Astrocyte (in vitro differentiated cells and primary cell): ENCODE measurements at regions not wholly inside any gene's neighbourhood (a gene's known extent, or its start where the extent isn't known, plus 50 kb on each side); places are given as distances from the start of the nearest gene placed in this dataset.

ENCODE experiments used
- DNase-seq: peaks from one replicate; pipeline ENCODE4 v3.0.0-alpha.2; 2010; ENCODE audit warnings: low read depth
- FAIRE-seq: peaks from 2 replicates; lab custom pipeline; 2011; peaks lifted over from hg19 to GRCh38; lab: Jason Lieb, UNC
- H2AFZ ChIP-seq: 2 replicates; pipeline ENCODE4 v1.6.0; 2012; ENCODE audit warnings: low read depth, low read length, inconsistent platforms
- H3K27ac ChIP-seq: 2 replicates; pipeline ENCODE4 v1.5.1; 2011; ENCODE audit warnings: low read depth, low read length, inconsistent platforms
- H3K27me3 ChIP-seq: 2 replicates; pipeline ENCODE4 v1.6.0; 2011; ENCODE audit warnings: low read length, inconsistent platforms; ENCODE audit not compliant: insufficient read depth
- H3K36me3 ChIP-seq: 2 replicates; pipeline ENCODE4 v1.5.1; 2011; ENCODE audit warnings: low read length, inconsistent platforms; ENCODE audit not compliant: insufficient read depth
- H3K4me1 ChIP-seq: 2 replicates; pipeline ENCODE4 v1.5.1; 2011; ENCODE audit warnings: low read length, inconsistent platforms; ENCODE audit not compliant: insufficient read depth
- H3K4me2 ChIP-seq: 2 replicates; pipeline ENCODE4 v1.6.0; 2012; ENCODE audit warnings: low read length, inconsistent platforms
- H3K4me3 ChIP-seq: 2 replicates; pipeline ENCODE4 v1.5.1; 2011; ENCODE audit warnings: low read depth, mild to moderate bottlenecking, low read length, inconsistent platforms; ENCODE audit not compliant: insufficient read depth
- H3K79me2 ChIP-seq: 2 replicates; pipeline ENCODE4 v1.6.0; 2012; ENCODE audit warnings: mild to moderate bottlenecking, low read length, inconsistent platforms; ENCODE audit not compliant: insufficient read depth
- H3K9ac ChIP-seq: 2 replicates; pipeline ENCODE4 v1.6.0; 2012; ENCODE audit warnings: mild to moderate bottlenecking, low read length, inconsistent platforms
- H3K9me3 ChIP-seq: 2 replicates; pipeline ENCODE4 v1.5.1; 2012; ENCODE audit warnings: low read depth, mild to moderate bottlenecking, low read length, inconsistent platforms; ENCODE audit not compliant: insufficient read depth
- H4K20me1 ChIP-seq: 2 replicates; pipeline ENCODE4 v1.6.0; 2012; ENCODE audit warnings: low read length, inconsistent platforms; ENCODE audit not compliant: insufficient read depth
- H3K27ac Mint-ChIP-seq: one replicate; pipeline ENCODE4 v1.8.0; 2021; ENCODE audit warnings: mild to moderate bottlenecking, mixed read lengths; ENCODE audit not compliant: unreplicated experiment
- H3K27me3 Mint-ChIP-seq: one replicate; pipeline ENCODE4 v1.8.0; 2021; ENCODE audit warnings: low read depth, mixed read lengths; ENCODE audit not compliant: unreplicated experiment
- H3K36me3 Mint-ChIP-seq: one replicate; pipeline ENCODE4 v1.8.0; 2021; ENCODE audit warnings: low read depth, mixed read lengths; ENCODE audit not compliant: unreplicated experiment
- H3K4me1 Mint-ChIP-seq: one replicate; pipeline ENCODE4 v1.8.0; 2021; ENCODE audit warnings: low read depth, mixed read lengths; ENCODE audit not compliant: unreplicated experiment
- H3K4me3 Mint-ChIP-seq: one replicate; pipeline ENCODE4 v1.8.0; 2021; ENCODE audit warnings: mild to moderate bottlenecking, moderate library complexity, mixed read lengths; ENCODE audit not compliant: unreplicated experiment
- H3K9me3 Mint-ChIP-seq: one replicate; pipeline ENCODE4 v1.8.0; 2021; ENCODE audit warnings: mild to moderate bottlenecking, mixed read lengths; ENCODE audit not compliant: unreplicated experiment
- CTCF ChIP-seq: IDR thresholded peaks from 2 replicates; pipeline ENCODE4 v1.5.1; 2011; ENCODE audit warnings: low read depth, mild to moderate bottlenecking, inconsistent platforms, low read length, moderate library complexity; ENCODE audit not compliant: insufficient read depth
- EZH2 ChIP-seq: IDR thresholded peaks from 2 replicates; pipeline ENCODE4 v1.6.1; 2012; ENCODE audit warnings: mild to moderate bottlenecking, low read length, inconsistent platforms; ENCODE audit not compliant: insufficient read depth

- Histone ChIP-seq H3K9ac (no peak overlapping the region), H3K4me1 (no peaks in the 10 kb centered on the region), H3K9me3 (no peaks in the 10 kb centered on the region), H3K36me3 (no peaks in the 10 kb centered on the region), H3K27ac (no peak overlapping the region), H3K4me3 (no peak overlapping the region), H3K27me3 (peaks cover 9% of the 10 kb centered on the region), H3K4me2 (no peak overlapping the region), H2AFZ (no peak overlapping the region), H4K20me1 (no peaks in the 10 kb centered on the region), H3K79me2 (no peaks in the 10 kb centered on the region)
- H3K27me3 Mint-ChIP-seq = peaks cover 55% of the 10 kb centered on the region
- H3K4me3 Mint-ChIP-seq = no peak overlapping the region
- DNase-seq (no peak), FAIRE-seq (no peak)
- TF ChIP-seq EZH2 (no peak), CTCF (no peak)
- H3K9me3 Mint-ChIP-seq = no peaks in the 10 kb centered on the region
- no peaks in the 10 kb centered on the region for H3K36me3 Mint-ChIP-seq
- no peaks in the 10 kb centered on the region for H3K4me1 Mint-ChIP-seq
- no peak overlapping the region for H3K27ac Mint-ChIP-seq
Measured at GRCh38 chr16:48812856-48813255, 202.9 kb upstream of the N4BP1 start.

- Histone ChIP-seq H3K4me3 (no peak overlapping the region), H3K9me3 (no peaks in the 10 kb centered on the region), H4K20me1 (no peaks in the 10 kb centered on the region), H3K4me2 (no peak overlapping the region), H3K4me1 (no peaks in the 10 kb centered on the region), H3K27me3 (peaks cover 9% of the 10 kb centered on the region), H2AFZ (no peak overlapping the region), H3K9ac (no peak overlapping the region), H3K36me3 (no peaks in the 10 kb centered on the region), H3K79me2 (no peaks in the 10 kb centered on the region), H3K27ac (no peak overlapping the region)
- Mint-ChIP-seq H3K27ac (no peak overlapping the region), H3K9me3 (no peaks in the 10 kb centered on the region), H3K4me1 (no peaks in the 10 kb centered on the region), H3K4me3 (no peak overlapping the region), H3K36me3 (no peaks in the 10 kb centered on the region), H3K27me3 (peaks cover 50% of the 10 kb centered on the region)
- FAIRE-seq = no peak
- DNase-seq = no peak
- TF ChIP-seq CTCF = no peak
- TF ChIP-seq EZH2 = no peak
Measured at GRCh38 chr16:48811478-48811877, 201.5 kb upstream of the N4BP1 start.

GRCh38 chr16:48810803-48811453 is 200.9 kb upstream of the N4BP1 start:
- peaks cover 9% of the 10 kb centered on the region for H3K27me3 ChIP-seq
- no peaks in the 10 kb centered on the region for H3K9me3 Mint-ChIP-seq
- H3K4me2 ChIP-seq = no peak overlapping the region
- H3K4me1 Mint-ChIP-seq = no peaks in the 10 kb centered on the region
- no peak overlapping the region for H2AFZ ChIP-seq
- H3K79me2 ChIP-seq = no peaks in the 10 kb centered on the region
- H3K27ac ChIP-seq = no peak overlapping the region
- H3K9ac ChIP-seq = no peak overlapping the region
- H3K9me3 ChIP-seq = no peaks in the 10 kb centered on the region
- no peaks in the 10 kb centered on the region for H3K36me3 Mint-ChIP-seq
- no peak overlapping the region for H3K4me3 ChIP-seq
- FAIRE-seq (no peak), DNase-seq (no peak)
- no peak overlapping the region for H3K4me3 Mint-ChIP-seq
- no peak overlapping the region for H3K27ac Mint-ChIP-seq
- H4K20me1 ChIP-seq = no peaks in the 10 kb centered on the region
- TF ChIP-seq EZH2 (no peak), CTCF (no peak)
- no peaks in the 10 kb centered on the region for H3K4me1 ChIP-seq
- H3K36me3 ChIP-seq = no peaks in the 10 kb centered on the region
- H3K27me3 Mint-ChIP-seq = peaks cover 50% of the 10 kb centered on the region
